ENCODE measurements at regions not wholly inside any gene's neighbourhood (a gene's known extent, or its start where the extent isn't known, plus 50 kb on each side); places are given as distances from the start of the nearest gene placed in this dataset.

DNA sequence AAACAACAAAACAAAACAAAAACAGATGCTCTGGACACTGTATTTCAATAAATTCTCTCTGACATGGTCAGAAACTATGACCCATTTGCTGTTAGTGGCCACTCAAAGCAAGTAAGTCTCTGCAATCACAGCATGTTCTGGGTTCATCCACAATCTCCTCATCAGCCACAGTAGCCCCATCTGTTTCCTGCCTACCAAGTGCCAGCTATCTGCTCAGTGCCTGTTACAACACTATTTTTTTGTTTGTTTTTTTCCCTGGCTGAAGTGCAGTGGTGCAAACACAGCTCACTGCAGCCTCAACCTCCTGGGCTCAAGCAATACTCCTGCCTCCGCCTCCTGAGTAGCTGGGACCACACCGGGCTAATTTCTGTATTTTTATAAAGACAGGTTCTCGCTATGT, 137.9 kb downstream of the SOX9 start:
- no peak for DNase-seq

DNA sequence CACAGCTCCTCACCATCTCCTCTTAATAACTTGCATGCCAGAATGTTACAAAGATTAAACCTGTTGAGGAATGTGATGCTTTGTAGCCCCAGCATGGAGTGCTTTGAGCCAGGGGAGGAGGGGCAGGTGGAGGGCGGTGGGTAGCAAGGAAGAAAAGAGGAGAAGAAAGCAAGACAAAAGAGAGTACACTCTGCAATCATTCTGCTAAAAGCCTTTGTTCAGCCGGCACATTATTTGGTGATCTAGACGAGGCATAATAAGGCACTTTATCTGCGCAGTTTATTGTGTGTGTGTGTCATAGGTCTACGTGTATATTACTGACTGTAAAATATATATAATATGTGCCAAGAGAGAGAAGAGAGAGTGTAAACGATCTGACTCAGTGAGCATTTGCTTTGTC, 139.1 kb downstream of the SOX9 start:
- DNase-seq: no peak

DNA sequence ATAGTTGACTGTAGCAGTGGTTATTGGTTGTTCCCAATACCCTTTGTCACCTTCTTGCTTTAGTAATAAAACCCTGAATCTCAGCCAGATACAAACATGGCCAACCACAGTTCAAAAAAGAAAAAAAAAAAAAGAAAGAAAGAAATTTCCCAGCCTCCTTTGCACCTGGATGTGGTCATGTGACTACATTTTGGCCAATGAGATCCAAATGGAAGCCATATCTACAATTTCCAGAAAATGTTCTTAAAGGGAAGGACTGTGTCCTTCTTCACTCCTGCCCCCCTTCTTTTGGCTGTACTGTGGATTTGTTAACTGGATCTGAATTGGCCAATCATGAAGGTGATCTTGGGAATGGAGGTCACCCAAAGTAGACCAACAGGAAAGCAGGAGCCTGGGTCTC, 141.9 kb downstream of the SOX9 start:
- no peak for DNase-seq

- DNase-seq: no peak
Measured at GRCh38 chr17:72264682-72265405, 144.0 kb downstream of the SOX9 start.

- no peak for DNase-seq
Measured at GRCh38 chr17:72266112-72266775, 145.4 kb downstream of the SOX9 start.

DNA sequence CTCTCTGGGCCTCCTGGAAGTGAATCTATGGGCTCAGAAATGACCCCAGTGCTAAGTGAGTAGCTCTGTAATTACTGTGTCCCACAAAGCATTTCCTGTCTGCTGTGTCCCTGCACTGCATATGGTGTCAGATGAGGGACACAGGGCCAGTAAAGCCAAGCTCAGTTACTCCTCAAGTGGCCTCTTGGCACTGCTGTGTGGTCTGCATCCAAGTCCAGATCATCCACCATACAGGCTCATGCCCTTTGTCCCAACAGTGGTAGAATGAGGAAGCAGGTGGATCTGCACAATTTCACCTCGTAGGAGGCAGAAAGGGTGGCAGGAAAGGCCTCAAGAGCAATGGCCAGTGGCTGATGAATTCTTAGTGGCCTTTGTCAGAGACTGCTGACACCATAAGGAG, 146.8 kb downstream of the SOX9 start:
- DNase-seq: no peak

DNA sequence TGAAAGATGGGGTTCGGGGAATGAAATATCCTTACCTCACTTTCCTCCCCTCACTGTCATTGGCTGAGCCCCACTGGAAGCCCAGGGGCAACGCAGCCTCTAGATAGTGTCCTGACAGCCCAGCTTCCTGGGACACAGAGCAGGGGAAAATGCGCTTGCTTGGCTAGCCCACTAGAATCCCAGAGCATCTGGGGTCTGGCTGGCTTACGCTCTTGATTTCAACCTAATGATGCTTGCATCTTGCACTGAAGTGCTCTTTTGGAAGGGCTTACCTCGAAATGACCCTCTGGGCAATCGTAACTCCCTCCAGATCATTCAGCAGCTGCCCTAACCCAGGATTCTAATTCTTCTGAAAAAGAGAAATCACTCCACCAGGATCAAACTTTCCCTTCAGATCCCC, 147.6 kb downstream of the SOX9 start:
- DNase-seq: no peak

DNA sequence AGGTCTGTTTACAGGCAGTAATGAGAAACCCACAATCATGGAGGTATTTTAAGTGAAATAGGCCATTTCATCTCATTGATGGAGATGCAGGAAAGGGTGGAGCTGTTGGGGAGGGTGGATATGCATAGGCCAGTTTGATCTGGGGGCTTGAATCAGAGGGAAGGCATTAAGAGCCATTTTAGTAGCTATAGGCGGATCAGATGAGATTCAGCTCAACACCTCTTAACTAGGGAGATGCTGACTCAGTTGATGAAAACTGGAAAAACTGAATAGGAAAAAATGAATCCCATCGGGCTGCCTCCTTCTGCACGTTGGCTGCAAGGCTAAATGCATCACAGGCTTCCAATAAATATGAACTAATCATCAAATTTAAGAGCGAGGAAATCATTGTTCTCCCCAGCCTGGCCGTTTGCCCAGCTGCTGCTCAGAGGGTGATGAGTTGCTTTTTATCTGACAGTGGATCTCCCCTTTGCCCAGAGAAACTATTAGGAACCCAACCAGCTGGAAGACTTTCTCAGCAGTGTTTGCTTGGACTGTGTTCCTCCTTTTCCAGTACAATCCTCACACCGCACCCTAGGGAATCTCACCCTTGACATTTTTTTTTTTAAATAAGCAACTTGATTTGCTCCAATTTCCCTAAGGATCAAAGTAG, 149.6 kb downstream of the SOX9 start:
- DNase-seq: peak; percentile 82

DNA sequence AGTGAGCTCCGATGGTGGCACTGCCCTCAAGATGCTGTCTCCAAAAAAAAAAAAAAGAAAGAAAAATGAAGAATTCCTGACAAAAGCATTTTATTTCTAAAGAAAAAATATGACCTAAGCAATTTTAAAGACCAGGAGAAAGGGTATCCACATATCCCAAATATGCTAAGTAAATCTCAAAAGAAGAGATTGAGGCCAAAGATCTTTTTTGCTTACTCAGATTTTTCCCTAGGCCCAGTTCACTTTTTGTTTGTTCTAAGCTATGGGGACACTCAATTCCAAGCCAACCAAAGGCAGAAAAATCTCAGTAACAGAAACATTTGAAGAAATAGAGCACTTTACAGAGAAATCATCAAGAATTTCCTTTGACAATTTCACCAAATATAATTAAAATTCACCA, 150.8 kb downstream of the SOX9 start:
- no peak for DNase-seq

DNA sequence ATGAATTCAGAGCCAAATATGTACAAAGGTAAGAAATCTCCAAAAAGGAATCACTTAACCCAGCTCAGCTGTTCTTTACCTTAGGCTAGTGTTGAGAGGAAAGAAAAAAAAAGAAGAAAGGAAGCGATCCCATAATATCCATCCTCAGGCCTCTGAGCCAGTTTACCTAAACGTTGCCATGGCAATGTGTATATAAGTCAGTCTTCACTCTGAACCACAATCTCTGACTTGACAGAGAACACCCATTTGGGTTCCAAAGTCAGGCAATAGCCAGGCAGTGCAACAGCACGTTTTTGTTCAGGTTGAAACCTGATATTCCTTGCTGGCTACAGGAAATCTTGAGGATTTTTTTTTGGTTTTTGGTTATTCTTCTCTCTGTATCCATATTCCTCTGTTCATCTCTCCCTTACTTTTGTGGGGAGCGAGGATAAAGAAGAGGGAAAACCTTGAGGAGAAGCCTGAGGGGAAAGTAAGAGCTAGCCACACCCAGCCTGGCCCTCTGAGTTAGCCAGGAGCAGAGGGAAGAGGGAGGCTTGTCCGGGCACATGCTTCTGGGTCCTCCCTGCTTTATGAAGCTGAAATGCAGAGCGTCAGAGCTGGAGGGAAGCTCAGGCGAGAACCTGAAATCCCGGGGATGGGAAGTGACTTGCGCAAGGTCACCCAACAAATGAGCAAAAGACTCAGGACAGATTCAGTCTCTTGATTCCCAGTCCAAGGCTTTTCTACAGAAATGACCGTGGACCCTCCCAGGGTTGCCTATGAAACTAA, 152.7 kb downstream of the SOX9 start:
- no peak for DNase-seq

DNA sequence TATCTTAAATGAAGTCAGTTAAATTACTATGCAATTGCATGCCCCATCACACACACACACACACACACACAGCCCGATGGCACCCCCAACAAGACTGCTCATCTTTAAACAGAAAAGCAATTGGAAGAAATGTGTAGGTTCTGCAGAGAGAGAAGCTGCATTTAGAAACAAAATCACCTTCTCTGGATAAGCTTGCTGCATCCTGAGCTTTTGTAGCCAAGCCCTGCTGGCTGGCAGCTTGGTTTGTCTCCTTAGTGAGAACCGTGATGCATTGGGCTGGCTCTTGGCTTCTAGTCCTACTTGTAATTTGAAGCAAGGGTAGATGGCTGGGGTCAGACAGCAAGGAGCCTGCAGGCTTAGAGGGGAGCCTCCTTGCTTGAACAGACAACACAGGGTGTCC, 153.8 kb downstream of the SOX9 start:
- no peak for DNase-seq

DNA sequence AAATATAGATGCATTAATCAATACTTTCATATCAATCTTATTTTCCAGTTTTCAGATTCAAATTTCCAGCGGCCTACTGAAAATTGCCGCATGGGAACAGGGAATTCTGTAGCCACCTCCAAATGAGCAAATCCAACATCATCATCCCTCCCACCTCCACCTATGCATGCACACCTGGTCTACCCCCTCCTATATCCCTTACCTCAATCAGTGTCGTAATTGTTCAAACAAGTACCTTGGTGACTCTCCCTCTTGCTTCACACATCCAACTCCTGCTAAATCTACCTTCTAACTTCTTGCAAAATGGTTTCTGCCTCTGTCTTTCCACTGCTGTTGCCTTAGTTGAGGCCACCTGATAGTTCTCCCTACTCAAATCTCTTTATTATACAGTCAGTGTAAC, 160.1 kb downstream of the SOX9 start:
- DNase-seq: no peak

DNA sequence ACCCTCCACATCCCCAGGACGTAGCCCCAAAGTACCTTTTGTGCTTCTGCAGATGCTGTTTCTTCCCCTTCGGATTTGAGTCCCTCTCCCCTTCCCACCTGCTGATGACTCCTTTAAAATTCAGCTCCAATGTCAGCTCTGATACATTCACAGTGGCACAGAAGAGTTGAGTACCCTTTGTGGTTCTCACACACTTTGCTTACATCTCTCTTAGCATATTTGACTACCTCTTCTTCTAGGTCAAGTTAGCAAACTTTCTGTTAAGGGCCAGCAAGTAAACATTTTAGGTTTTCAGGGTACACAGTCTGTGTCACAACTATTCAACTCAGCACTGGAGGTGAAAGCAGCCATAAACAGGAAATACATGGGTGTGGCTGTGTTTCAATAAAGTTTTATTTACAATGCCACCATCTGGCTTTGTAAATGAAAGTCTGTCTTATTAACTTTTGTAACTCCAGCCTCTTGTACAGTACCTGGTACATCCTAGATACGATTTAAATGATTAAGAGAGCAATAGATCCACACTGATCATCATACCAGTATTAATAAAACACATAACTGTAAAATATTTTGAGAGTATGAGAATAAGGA, 161.7 kb downstream of the SOX9 start:
- DNase-seq: no peak

DNA sequence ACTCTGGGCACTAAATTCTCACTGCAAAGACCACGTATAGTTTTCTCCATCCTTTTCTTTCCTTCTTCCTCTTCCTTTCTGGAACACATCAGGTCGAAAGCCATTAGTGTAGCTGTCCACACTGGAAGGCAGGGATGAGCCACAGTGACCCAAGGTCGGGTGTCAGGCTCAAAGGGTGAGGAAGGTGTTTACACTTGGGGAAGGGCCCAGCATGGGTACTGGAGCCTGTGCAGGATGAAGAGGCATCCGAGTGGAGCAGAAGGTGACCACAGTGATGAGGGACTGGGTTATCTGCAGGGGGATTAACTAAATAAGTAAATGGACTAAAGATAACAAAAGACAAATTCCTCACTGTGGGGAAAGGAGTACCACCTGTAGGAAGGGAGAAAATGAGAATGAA, 164.0 kb downstream of the SOX9 start:
- DNase-seq: no peak

- no peak for DNase-seq
Measured at GRCh38 chr17:72287586-72287985, 166.8 kb downstream of the SOX9 start.

- no peak for DNase-seq
Measured at GRCh38 chr17:72294487-72294893, 173.7 kb downstream of the SOX9 start.

DNA sequence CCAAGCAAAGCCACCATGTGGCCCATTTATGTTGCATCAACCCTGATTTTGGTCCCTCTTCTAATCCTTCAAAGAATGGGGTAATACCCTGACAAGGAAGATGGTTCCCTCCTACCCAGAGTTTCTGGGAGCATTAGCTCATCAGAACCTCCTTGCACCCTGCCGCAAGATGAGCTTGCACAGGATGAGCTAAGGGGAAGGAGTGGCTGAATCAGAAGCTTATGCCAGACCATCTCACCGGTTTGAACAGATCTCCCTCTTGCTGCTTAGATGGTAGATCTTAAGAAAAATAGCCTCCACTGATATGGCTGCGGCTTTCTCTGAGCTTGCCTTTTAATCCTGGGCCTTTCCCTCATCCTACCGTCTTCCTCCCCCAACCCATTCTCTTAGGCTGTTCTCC, 175.1 kb downstream of the SOX9 start:
- DNase-seq: no peak

DNA sequence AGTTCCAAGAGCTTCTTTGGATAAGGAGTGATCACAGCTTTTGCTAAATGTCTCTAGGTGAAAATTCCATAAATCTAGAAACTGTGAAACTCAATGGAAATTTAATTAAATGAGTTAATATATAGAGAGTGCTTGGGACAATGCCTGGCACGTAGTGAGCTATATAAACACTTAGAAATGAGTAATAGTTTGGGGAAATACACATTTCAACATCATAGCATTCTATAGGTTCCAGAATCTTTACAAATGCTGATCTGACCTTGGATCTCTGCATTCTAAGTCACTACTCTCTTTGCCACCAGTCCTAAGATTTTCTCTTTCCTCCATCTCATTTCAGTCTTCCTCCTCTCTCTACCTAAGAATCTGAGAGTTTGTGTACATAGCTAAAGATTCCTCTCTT, 175.6 kb downstream of the SOX9 start:
- no peak for DNase-seq

GRCh38 chr17:72297326-72298115, 176.7 kb downstream of the SOX9 start:
- DNase-seq: peak; percentile 59

GRCh38 chr17:72299100-72299499, 178.3 kb downstream of the SOX9 start:
- no peak for DNase-seq

DNA sequence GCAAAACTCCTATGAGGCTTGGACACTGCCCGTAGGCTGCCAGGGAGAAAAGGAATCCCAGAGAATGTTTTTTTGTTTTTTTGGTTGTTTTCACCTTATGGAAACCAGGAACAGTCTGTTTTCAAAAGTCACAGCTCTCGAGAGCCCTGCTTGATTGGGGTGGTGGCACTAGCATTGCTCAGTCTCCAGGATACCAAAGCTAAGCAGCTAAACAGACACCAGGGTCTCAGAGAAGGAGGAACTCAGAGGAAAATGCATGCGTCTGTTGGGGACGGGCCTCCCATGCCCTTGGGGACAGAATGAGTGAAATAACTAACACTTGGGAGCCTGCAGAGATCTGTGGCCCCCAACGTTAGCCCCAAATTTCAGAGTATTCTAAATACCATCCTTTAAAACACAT, 178.8 kb downstream of the SOX9 start:
- DNase-seq: no peak

Data from muscle of arm (tissue), 1 donor.